PFSK-1 (cell line): ENCODE measurements at regions not wholly inside any gene's neighbourhood (a gene's known extent, or its start where the extent isn't known, plus 50 kb on each side); places are given as distances from the start of the nearest gene placed in this dataset.

Source experiments
- TAF1 ChIP-seq: IDR thresholded peaks from 2 replicates; pipeline ENCODE4 v1.6.1; 2012; ENCODE audit warnings: low read length, control low read depth, borderline replicate concordance; ENCODE audit not compliant: insufficient read depth
- TF ChIP-seq, protein P1 (sequence below), 2 experiments: IDR thresholded peaks; 2 replicates each; pipeline versions ENCODE4 v1.6.1 to v1.8.0; 2011 to 2012; ENCODE audit warnings: low read depth in 2 of 2, low read length in 2 of 2, control low read depth in 1 of 2, inconsistent platforms in 1 of 2, mild to moderate bottlenecking in 1 of 2, moderate library complexity in 1 of 2; ENCODE audit not compliant: insufficient read depth in 1 of 2

DNA sequence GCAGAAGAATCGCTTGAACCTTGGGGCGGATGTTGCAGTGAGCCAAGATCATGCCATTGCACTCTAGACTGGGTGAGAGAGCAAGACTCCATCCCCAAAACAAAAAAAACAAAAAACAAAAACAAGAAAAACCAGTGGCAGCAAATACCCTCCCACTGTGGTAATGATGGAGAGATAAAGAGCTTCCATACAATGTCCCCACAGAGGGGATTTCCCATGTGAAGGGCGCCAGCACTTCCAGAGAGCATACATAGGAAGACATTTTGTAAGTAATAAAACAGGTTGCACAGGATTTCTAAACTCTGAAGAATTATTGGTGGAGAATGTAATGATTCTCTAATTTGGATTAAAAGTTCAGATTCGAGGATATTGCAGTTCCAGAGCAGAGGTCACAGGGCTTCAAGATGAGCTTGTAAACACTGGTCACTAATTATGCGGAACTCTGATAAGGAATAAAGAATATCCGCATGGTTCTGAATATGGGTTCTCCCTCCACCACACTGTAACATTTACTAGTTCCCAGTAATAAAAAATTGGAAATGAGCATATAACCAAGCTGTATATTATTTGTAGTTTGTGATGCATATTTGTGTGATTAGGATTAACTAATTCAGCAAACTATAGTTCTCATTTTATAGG lies 290.1 kb upstream of the SLC10A2 start:
- TF ChIP-seq, protein P1, sequence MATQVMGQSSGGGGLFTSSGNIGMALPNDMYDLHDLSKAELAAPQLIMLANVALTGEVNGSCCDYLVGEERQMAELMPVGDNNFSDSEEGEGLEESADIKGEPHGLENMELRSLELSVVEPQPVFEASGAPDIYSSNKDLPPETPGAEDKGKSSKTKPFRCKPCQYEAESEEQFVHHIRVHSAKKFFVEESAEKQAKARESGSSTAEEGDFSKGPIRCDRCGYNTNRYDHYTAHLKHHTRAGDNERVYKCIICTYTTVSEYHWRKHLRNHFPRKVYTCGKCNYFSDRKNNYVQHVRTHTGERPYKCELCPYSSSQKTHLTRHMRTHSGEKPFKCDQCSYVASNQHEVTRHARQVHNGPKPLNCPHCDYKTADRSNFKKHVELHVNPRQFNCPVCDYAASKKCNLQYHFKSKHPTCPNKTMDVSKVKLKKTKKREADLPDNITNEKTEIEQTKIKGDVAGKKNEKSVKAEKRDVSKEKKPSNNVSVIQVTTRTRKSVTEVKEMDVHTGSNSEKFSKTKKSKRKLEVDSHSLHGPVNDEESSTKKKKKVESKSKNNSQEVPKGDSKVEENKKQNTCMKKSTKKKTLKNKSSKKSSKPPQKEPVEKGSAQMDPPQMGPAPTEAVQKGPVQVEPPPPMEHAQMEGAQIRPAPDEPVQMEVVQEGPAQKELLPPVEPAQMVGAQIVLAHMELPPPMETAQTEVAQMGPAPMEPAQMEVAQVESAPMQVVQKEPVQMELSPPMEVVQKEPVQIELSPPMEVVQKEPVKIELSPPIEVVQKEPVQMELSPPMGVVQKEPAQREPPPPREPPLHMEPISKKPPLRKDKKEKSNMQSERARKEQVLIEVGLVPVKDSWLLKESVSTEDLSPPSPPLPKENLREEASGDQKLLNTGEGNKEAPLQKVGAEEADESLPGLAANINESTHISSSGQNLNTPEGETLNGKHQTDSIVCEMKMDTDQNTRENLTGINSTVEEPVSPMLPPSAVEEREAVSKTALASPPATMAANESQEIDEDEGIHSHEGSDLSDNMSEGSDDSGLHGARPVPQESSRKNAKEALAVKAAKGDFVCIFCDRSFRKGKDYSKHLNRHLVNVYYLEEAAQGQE (IDR thresholded peaks at IDR 0.05; ENCODE audit: insufficient read depth in 1 of 2, low read depth in 2 of 2, low read length in 2 of 2): no peak
- TF ChIP-seq TAF1: no peak
